ENCODE measurements at regions not wholly inside any gene's neighbourhood (a gene's known extent, or its start where the extent isn't known, plus 50 kb on each side); places are given as distances from the start of the nearest gene placed in this dataset.

DNA sequence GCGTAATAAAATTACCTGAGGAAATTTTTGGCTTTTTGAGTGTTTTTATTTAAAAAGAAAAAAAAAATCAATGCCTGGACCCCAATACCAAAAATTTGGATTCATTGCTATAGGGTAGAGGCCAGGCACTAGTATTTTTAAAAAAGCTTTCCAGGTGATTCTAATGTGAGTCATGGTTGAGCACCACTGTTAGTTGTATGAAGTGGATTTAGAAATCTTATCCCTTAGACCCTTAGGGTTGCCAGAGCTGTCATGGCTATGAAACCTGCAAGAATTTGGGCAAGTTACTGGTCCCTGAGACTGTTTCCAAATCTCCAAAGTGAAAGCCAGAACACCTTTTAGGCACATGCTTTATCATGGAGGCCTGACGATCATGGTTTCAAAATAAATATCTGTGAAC lies 262.5 kb downstream of the AHR start:
- no peak overlapping the region for H3K4me2 ChIP-seq (ENCODE audit: low read length)
- H3K27me3 ChIP-seq (ENCODE audit: insufficient read depth, low read depth, low read length): no peaks in the 10 kb centered on the region
- no peaks in the 10 kb centered on the region for H3K9me2 ChIP-seq (ENCODE audit: insufficient read depth, low read length)
- H3K4me3 ChIP-seq (ENCODE audit: low read length): no peak overlapping the region
- H4K20me1 ChIP-seq (ENCODE audit: insufficient read depth): no peaks in the 10 kb centered on the region
- TF ChIP-seq EZH2 (IDR thresholded peaks at IDR 0.05; ENCODE audit: borderline replicate concordance, insufficient read depth, low read length, poor library complexity, severe bottlenecking) (no peak), EP300 (conservative IDR thresholded peaks at IDR 0.05; ENCODE audit: poor library complexity, severe bottlenecking) (no peak), TAF1 (IDR thresholded peaks at IDR 0.05; ENCODE audit: low read depth) (no peak), CTCF (IDR thresholded peaks at IDR 0.05; ENCODE audit: poor library complexity, severe bottlenecking) (no peak)
- H3K9ac ChIP-seq (ENCODE audit: low read length): no peak overlapping the region
- no peak overlapping the region for H3K27ac ChIP-seq (ENCODE audit: low read length)
- no peak overlapping the region for H2AFZ ChIP-seq (ENCODE audit: low read depth, low read length)
- H3K79me2 ChIP-seq (replicated peaks; ENCODE audit: insufficient read depth, low read length): no peaks in the 10 kb centered on the region
- no peaks in the 10 kb centered on the region for H3K9me3 ChIP-seq (ENCODE audit: low read length)
- H3K36me3 ChIP-seq (ENCODE audit: insufficient read depth, low read length): no peaks in the 10 kb centered on the region
- no peaks in the 10 kb centered on the region for H3F3A ChIP-seq (ENCODE audit: insufficient read depth, low read length, poor library complexity, severe bottlenecking)

DNA sequence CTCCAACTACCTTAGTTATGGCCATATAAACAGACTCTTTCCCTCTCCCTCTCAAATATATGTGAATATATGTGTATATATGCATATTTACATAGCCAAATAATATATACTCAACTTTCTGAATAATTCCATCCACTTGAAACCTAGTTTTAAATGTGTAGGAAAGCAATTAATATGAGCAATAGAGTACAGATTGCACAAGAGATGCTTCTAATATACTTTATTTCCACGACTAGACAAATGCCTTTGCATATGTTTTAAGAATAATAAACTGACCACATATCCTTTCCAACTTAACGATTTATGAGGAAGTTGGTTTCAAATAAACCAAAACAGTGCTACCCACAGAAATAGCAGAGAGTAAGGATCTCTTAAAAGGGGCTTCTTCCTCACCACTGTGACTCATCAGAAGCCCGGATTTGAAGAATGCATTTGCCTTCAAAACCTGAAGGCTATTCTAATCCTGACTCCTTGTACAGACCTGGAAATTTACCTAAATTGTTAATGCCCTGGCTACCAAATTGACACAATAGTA lies 266.3 kb downstream of the AHR start:
- H3K9ac ChIP-seq (ENCODE audit: low read length): no peak overlapping the region
- H4K20me1 ChIP-seq (ENCODE audit: insufficient read depth): no peaks in the 10 kb centered on the region
- H3K27ac ChIP-seq (ENCODE audit: low read length): no peak overlapping the region
- H3K9me3 ChIP-seq (ENCODE audit: low read length): no peaks in the 10 kb centered on the region
- no peak overlapping the region for H2AFZ ChIP-seq (ENCODE audit: low read depth, low read length)
- no peaks in the 10 kb centered on the region for H3F3A ChIP-seq (ENCODE audit: insufficient read depth, low read length, poor library complexity, severe bottlenecking)
- H3K36me3 ChIP-seq (ENCODE audit: insufficient read depth, low read length): no peaks in the 10 kb centered on the region
- H3K4me3 ChIP-seq (ENCODE audit: low read length): no peak overlapping the region
- no peaks in the 10 kb centered on the region for H3K79me2 ChIP-seq (replicated peaks; ENCODE audit: insufficient read depth, low read length)
- H3K9me2 ChIP-seq (ENCODE audit: insufficient read depth, low read length): no peaks in the 10 kb centered on the region
- H3K27me3 ChIP-seq (ENCODE audit: insufficient read depth, low read depth, low read length): no peaks in the 10 kb centered on the region
- TF ChIP-seq CTCF (IDR thresholded peaks at IDR 0.05; ENCODE audit: poor library complexity, severe bottlenecking): no peak
- no peak for TF ChIP-seq SMC3 (conservative IDR thresholded peaks at IDR 0.05; ENCODE audit: poor library complexity)
- H3K4me2 ChIP-seq (ENCODE audit: low read length): no peak overlapping the region

DNA sequence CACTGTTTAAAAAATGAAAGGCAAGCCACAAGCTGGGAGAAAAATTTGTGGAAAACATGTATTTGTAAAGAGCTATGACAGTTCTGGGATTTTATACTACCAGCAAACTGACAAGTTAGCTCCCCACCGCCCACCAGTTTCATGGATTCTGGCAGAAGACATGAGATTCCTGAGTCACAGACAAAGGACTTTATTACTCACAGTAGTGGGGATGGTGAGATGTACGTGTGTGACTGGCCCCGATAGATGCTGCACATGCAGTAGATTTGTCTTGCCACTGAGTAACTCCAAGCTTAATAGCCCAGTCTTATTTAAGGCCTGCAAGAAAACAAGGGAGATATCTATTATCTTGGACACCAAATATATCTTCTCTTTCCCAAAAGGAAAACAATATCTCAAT lies 281.7 kb downstream of the AHR start:
- H2AFZ ChIP-seq (ENCODE audit: low read depth, low read length): no peak overlapping the region
- TF ChIP-seq REST (IDR thresholded peaks at IDR 0.05; ENCODE audit: borderline replicate concordance) (no peak), MXI1 (conservative IDR thresholded peaks at IDR 0.05; ENCODE audit: poor library complexity, severe bottlenecking) (no peak), TAF1 (IDR thresholded peaks at IDR 0.05; ENCODE audit: low read depth) (no peak), SMC3 (conservative IDR thresholded peaks at IDR 0.05; ENCODE audit: poor library complexity) (no peak), POLR2AphosphoS5 (IDR thresholded peaks at IDR 0.05) (no peak)

More for the DNA sequence above, 281.7 kb downstream of the AHR start:
- H3K27me3 ChIP-seq (ENCODE audit: insufficient read depth, low read depth, low read length): no peaks in the 10 kb centered on the region
- H3K9me2 ChIP-seq (ENCODE audit: insufficient read depth, low read length): no peaks in the 10 kb centered on the region
- H3K4me3 ChIP-seq (ENCODE audit: low read length): no peak overlapping the region
- H3K9me3 ChIP-seq (ENCODE audit: low read length): no peaks in the 10 kb centered on the region
- no peak overlapping the region for H3K27ac ChIP-seq (ENCODE audit: low read length)
- no peaks in the 10 kb centered on the region for H3K79me2 ChIP-seq (replicated peaks; ENCODE audit: insufficient read depth, low read length)
- H3K9ac ChIP-seq (ENCODE audit: low read length): no peak overlapping the region
- H3K4me2 ChIP-seq (ENCODE audit: low read length): no peak overlapping the region
- no peaks in the 10 kb centered on the region for H4K20me1 ChIP-seq (ENCODE audit: insufficient read depth)
- H3K36me3 ChIP-seq (ENCODE audit: insufficient read depth, low read length): no peaks in the 10 kb centered on the region
- H3F3A ChIP-seq (ENCODE audit: insufficient read depth, low read length, poor library complexity, severe bottlenecking): no peaks in the 10 kb centered on the region
